GM18520 (cell line): ENCODE measurements at regions not wholly inside any gene's neighbourhood (a gene's known extent, or its start where the extent isn't known, plus 50 kb on each side); places are given as distances from the start of the nearest gene placed in this dataset.
"Not testable (repeated sequence)": the region's sequence is repeated elsewhere in the genome, so short reads cannot be mapped to it uniquely, and the experiment has no call there.

ENCODE experiments used
- ATAC-seq: cut with Tn5 transposase; IDR thresholded peaks from one replicate; pipeline ENCODE4 v1.9.1; 2021; ENCODE audit not compliant: unreplicated experiment

- no peak for ATAC-seq
Measured at GRCh38 chr4:42824278-42824977, 68.1 kb upstream of the GRXCR1 start.

GRCh38 chr4:42821230-42821629 lies 71.3 kb upstream of the GRXCR1 start:
- ATAC-seq: no peak

- ATAC-seq: no peak
Measured at GRCh38 chr4:42819863-42820514, 72.5 kb upstream of the GRXCR1 start.

- ATAC-seq: no peak
Measured at GRCh38 chr4:42817913-42818312, 74.6 kb upstream of the GRXCR1 start.

- ATAC-seq: no peak
Measured at GRCh38 chr4:42816880-42817400, 75.6 kb upstream of the GRXCR1 start.

- ATAC-seq: no peak
Measured at GRCh38 chr4:42816189-42816879, 76.2 kb upstream of the GRXCR1 start.

GRCh38 chr4:42809419-42810084 lies 83.0 kb upstream of the GRXCR1 start:
- no peak for ATAC-seq

GRCh38 chr4:42806303-42806835 lies 86.1 kb upstream of the GRXCR1 start:
- ATAC-seq: no peak

GRCh38 chr4:42789041-42789567 lies 103.4 kb upstream of the GRXCR1 start:
- ATAC-seq: peak; percentile 52

GRCh38 chr4:42787079-42787463 lies 105.4 kb upstream of the GRXCR1 start:
- no peak for ATAC-seq

- no peak for ATAC-seq
Measured at GRCh38 chr4:42786350-42787078, 106.0 kb upstream of the GRXCR1 start.

- ATAC-seq: no peak
Measured at GRCh38 chr4:42785817-42786216, 106.7 kb upstream of the GRXCR1 start.

GRCh38 chr4:42781315-42781714 lies 111.2 kb upstream of the GRXCR1 start:
- no peak for ATAC-seq

GRCh38 chr4:42778349-42778748 lies 114.2 kb upstream of the GRXCR1 start:
- ATAC-seq: no peak

- no peak for ATAC-seq
Measured at GRCh38 chr4:42768125-42768748, 111.3 kb upstream of the ATP8A1 start.

GRCh38 chr4:42767669-42768068 lies 110.8 kb upstream of the ATP8A1 start:
- no peak for ATAC-seq

GRCh38 chr4:42761804-42762203 lies 104.9 kb upstream of the ATP8A1 start:
- ATAC-seq: no peak

GRCh38 chr4:42754965-42755364 lies 98.1 kb upstream of the ATP8A1 start:
- not testable (repeated sequence) for ATAC-seq

GRCh38 chr4:42751587-42751986 lies 94.7 kb upstream of the ATP8A1 start:
- no peak for ATAC-seq

GRCh38 chr4:42750856-42751255 lies 94.0 kb upstream of the ATP8A1 start:
- no peak for ATAC-seq
